IMR-90 (cell line): ENCODE measurements at regions not wholly inside any gene's neighbourhood (a gene's known extent, or its start where the extent isn't known, plus 50 kb on each side); places are given as distances from the start of the nearest gene placed in this dataset.

Experiments used
- ATAC-seq: fragments of 200-7000 bp; cut with Tn5 transposase; 2 replicates; pipeline ENCODE4 v1.9.1; 2020; ENCODE audit warnings: low read depth, mild to moderate bottlenecking, moderate library complexity
- BruUV-seq: library from RNA; stranded (reverse); fragments of 400-500 nt; replicated peaks from 2 replicates; lab custom pipeline; 2021; lab: Mats Ljungman, UMichigan
- CTCF ChIA-PET: fragments of 300-600 bp; formaldehyde crosslinking; extraction: SDS; loops from one replicate; lab custom pipeline; 2021; ENCODE audit warnings: antibody characterized with exemption; lab: Yijun Ruan, JAX
- POLR2A ChIA-PET: fragments of 300-600 bp; sonication (Branson Sonifier 250); formaldehyde crosslinking; loops from one replicate; lab custom pipeline; 2022; ENCODE audit warnings: antibody characterized with exemption; ENCODE audit not compliant: unreplicated experiment; lab: Charles Lee
- DNase-seq: peaks from one replicate; pipeline ENCODE4 v3.0.0; 2013
- H2AFZ ChIP-seq: replicated peaks from 2 replicates; pipeline ENCODE3; 2013; ENCODE audit warnings: low read length, mild to moderate bottlenecking; ENCODE audit not compliant: poor library complexity
- H2AK5ac ChIP-seq: 2 replicates; pipeline ENCODE4 v1.6.1; 2013; ENCODE audit warnings: low read depth, low read length, inconsistent platforms
- H2AK9ac ChIP-seq: replicated peaks from 2 replicates; pipeline ENCODE3; 2013; ENCODE audit warnings: mild to moderate bottlenecking, low read depth, low read length, moderate library complexity; ENCODE audit not compliant: poor library complexity
- H2BK120ac ChIP-seq: 2 replicates; pipeline ENCODE4 v1.6.1; 2013; ENCODE audit warnings: low read depth, low read length, inconsistent platforms
- H2BK15ac ChIP-seq: 3 replicates; pipeline ENCODE4 v1.6.1; 2013; ENCODE audit warnings: low read depth, low read length, inconsistent platforms
- H2BK20ac ChIP-seq: 2 replicates; pipeline ENCODE4 v1.6.1; 2013; ENCODE audit warnings: low read depth, mild to moderate bottlenecking, inconsistent platforms, low read length, moderate library complexity
- H2BK5ac ChIP-seq: 2 replicates; pipeline ENCODE4 v1.6.1; 2013; ENCODE audit warnings: mild to moderate bottlenecking, low read depth, low read length, inconsistent platforms; ENCODE audit not compliant: poor library complexity, severe bottlenecking
- H3K14ac ChIP-seq: replicated peaks from 2 replicates; pipeline ENCODE4 v1.6.1; 2013; ENCODE audit warnings: low read depth, low read length, inconsistent platforms
- H3K18ac ChIP-seq: 2 replicates; pipeline ENCODE4 v1.6.1; 2013; ENCODE audit warnings: low read depth, low read length, control low read depth
- H3K23ac ChIP-seq: 2 replicates; pipeline ENCODE4 v1.6.1; 2013; ENCODE audit warnings: low read depth, low read length, inconsistent platforms
- H3K27ac ChIP-seq: 2 replicates; pipeline ENCODE4 v1.5.1; 2013; ENCODE audit warnings: mild to moderate bottlenecking, control low read depth, low read length; ENCODE audit not compliant: insufficient read depth
- H3K27me3 ChIP-seq: 2 replicates; pipeline ENCODE4 v1.6.1; 2013; ENCODE audit warnings: low read length; ENCODE audit not compliant: control insufficient read depth, insufficient read depth
- H3K36me3 ChIP-seq: 2 replicates; pipeline ENCODE4 v1.6.1; 2013; ENCODE audit warnings: low read length, mixed read lengths; ENCODE audit not compliant: control insufficient read depth, insufficient read depth
- H3K4ac ChIP-seq: 2 replicates; pipeline ENCODE4 v1.6.1; 2013; ENCODE audit warnings: low read depth, low read length, inconsistent platforms
- H3K4me1 ChIP-seq: 2 replicates; pipeline ENCODE4 v1.6.1; 2013; ENCODE audit warnings: low read length, mixed read lengths; ENCODE audit not compliant: control insufficient read depth, insufficient read depth
- H3K4me2 ChIP-seq: 2 replicates; pipeline ENCODE4 v1.6.1; 2013; ENCODE audit warnings: low read depth, mild to moderate bottlenecking, control low read depth, low read length, moderate library complexity
- H3K4me3 ChIP-seq: 2 replicates; pipeline ENCODE4 v1.5.1; 2013; ENCODE audit warnings: low read depth, mild to moderate bottlenecking, control low read depth, low read length, moderate library complexity; ENCODE audit not compliant: insufficient read depth
- H3K56ac ChIP-seq: 2 replicates; pipeline ENCODE4 v1.6.1; 2013; ENCODE audit warnings: low read length, inconsistent platforms; ENCODE audit not compliant: insufficient read depth; ENCODE audit errors: extremely low read depth
- H3K79me1 ChIP-seq, 2 experiments: 2 replicates each; pipeline ENCODE4 v1.6.1; 2013; ENCODE audit warnings: low read length in 2 of 2, inconsistent platforms in 1 of 2, low read depth in 1 of 2
- H3K9ac ChIP-seq: 2 replicates; pipeline ENCODE4 v1.6.1; 2013; ENCODE audit warnings: low read depth, low read length, control low read depth
- H3K9me1 ChIP-seq: 2 replicates; pipeline ENCODE4 v1.6.1; 2013; ENCODE audit warnings: low read length, inconsistent platforms; ENCODE audit not compliant: insufficient read depth
- H3K9me3 ChIP-seq: 2 replicates; pipeline ENCODE4 v1.6.1; 2013; ENCODE audit warnings: low read length; ENCODE audit not compliant: control insufficient read depth, insufficient read depth
- H4K20me1 ChIP-seq: 2 replicates; pipeline ENCODE4 v1.6.1; 2013; ENCODE audit warnings: low read length, inconsistent platforms; ENCODE audit not compliant: insufficient read depth
- H4K5ac ChIP-seq: 2 replicates; pipeline ENCODE4 v1.6.1; 2013; ENCODE audit warnings: mild to moderate bottlenecking, low read depth, low read length, control low read depth
- H4K8ac ChIP-seq, 2 experiments: 2 replicates each; pipeline ENCODE4 v1.6.1; 2013; ENCODE audit warnings: low read depth in 2 of 2, low read length in 2 of 2, control low read depth in 1 of 2, inconsistent platforms in 1 of 2
- H4K91ac ChIP-seq: 2 replicates; pipeline ENCODE4 v1.6.1; 2013; ENCODE audit warnings: low read depth, low read length, inconsistent platforms; ENCODE audit not compliant: insufficient read depth
- CHD1 ChIP-seq: IDR thresholded peaks from 2 replicates; pipeline ENCODE4 v1.6.1; 2012; ENCODE audit warnings: low read depth, low read length, improper control_type of control experiment
- RFX5 ChIP-seq: IDR thresholded peaks from 2 replicates; pipeline ENCODE4 v1.8.0; 2012; ENCODE audit warnings: low read depth, mild to moderate bottlenecking, low read length, moderate library complexity
- WGBS, 2 experiments: methylation state at CpG; one replicate each; pipeline versions ENCODE4 v1.1.5 to v1.1.7; 2013; ENCODE audit warnings: missing lambda C conversion rate in 2 of 2; ENCODE audit not compliant: insufficient read length in 1 of 2; ENCODE audit errors: extremely low coverage in 2 of 2; 5-methylcytosine and 5-hydroxymethylcytosine counted together
- dilution Hi-C: fragments of 300-500 bp; cut with HindIII; formaldehyde crosslinking; loops from one replicate; pipeline ENCODE4 v1.14.3; 2018; ENCODE audit warnings: low sequenced_read_pairs; ENCODE audit not compliant: unreplicated experiment
- in situ Hi-C: fragments of 300-500 bp; cut with MboI; formaldehyde crosslinking; loops from 3 replicates; pipeline ENCODE4 v1.14.3; 2019; ENCODE audit warnings: low sequenced_read_pairs, inconsistent platforms, mixed read lengths
- intact Hi-C: fragments of 100-400 bp; cut with micrococcal nuclease; formaldehyde crosslinking; loops from 2 replicates; pipeline ENCODE4 v1.10.0; 2022

DNA sequence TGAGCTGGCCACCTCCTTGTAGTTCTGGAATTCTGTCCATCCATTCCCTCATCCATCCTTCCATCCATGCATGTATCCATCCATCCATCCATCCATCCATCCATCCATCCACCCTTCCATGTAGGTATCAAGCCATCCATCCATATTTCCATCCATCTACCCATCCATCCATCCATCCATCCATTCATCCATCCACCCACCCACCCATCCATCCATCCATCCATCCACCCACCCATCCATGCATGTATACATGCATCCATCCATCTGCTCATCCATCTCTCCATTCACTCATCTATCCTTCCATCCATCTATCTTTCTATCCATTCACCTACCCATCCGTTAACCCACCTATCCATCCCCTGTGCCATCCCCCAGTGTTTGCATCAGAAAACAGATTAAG, 153.6 kb upstream of the STX18 start:
- Histone ChIP-seq H2BK120ac (no peak overlapping the region), H2BK15ac (no peak overlapping the region), H3K27me3 (peaks cover 15% of the 10 kb centered on the region), H3K9me1 (no peaks in the 10 kb centered on the region; the same call in 1 of the 2 replicates), H4K20me1 (no peaks in the 10 kb centered on the region), H3K4me2 (no peak overlapping the region), H3K14ac (no peak overlapping the region), H3K9ac (no peak overlapping the region), H3K4ac (no peak overlapping the region), H2AK9ac (no peak overlapping the region), H3K4me1 (no peaks in the 10 kb centered on the region), H3K36me3 (no peaks in the 10 kb centered on the region), H3K9me3 (no peaks in the 10 kb centered on the region), H3K4me3 (no peak overlapping the region), H3K27ac (no peak overlapping the region), H2BK20ac (no peak overlapping the region), H3K56ac (no peak overlapping the region), H2AK5ac (no peak overlapping the region), H4K91ac (no peak overlapping the region), H3K18ac (no peak overlapping the region), H4K8ac (no peak overlapping the region), H2BK5ac (no peak overlapping the region), H2AFZ (no peak overlapping the region), H3K23ac (no peak overlapping the region), H3K79me1 (no peaks in the 10 kb centered on the region), H4K5ac (no peak overlapping the region)
- ChIA-PET POLR2A (no interaction called here), CTCF (no interaction called here)
- TF ChIP-seq CHD1, result no peak
- TF ChIP-seq RFX5, result no peak
- in situ Hi-C loops (no loop called here), dilution Hi-C loops (no loop called here), intact Hi-C loops (no loop called here)
- no peak for ATAC-seq
- no TSS peak for BruUV-seq
- no peak for DNase-seq
- WGBS, 2 experiments, result 100% methylated on average over 1 of the region's 1 CpG; no CpG with 5 or more reads in 1 of the 2 experiments
